HepG2 (cell line): ENCODE measurements at regions not wholly inside any gene's neighbourhood (a gene's known extent, or its start where the extent isn't known, plus 50 kb on each side); places are given as distances from the start of the nearest gene placed in this dataset.
A peak's percentile ranks its signal among the peaks of the same experiment; 100 is the strongest.

Source experiments
- ATAC-seq: fragments of 200-7000 bp; cut with Tn5 transposase; 3 replicates; pipeline ENCODE4 v1.9.1; 2020; ENCODE audit warnings: mild to moderate bottlenecking, moderate library complexity
- BruUV-seq: library from RNA; stranded (reverse); fragments of 400-500 nt; replicated peaks from 2 replicates; lab custom pipeline; 2021; lab: Mats Ljungman, UMichigan
- CTCF ChIA-PET: fragments of 300-600 bp; formaldehyde crosslinking; extraction: SDS; loops from one replicate; lab custom pipeline; 2021; ENCODE audit warnings: low total read pairs, inconsistent platforms, low intra/inter-chr PET ratio; lab: Yijun Ruan, JAX
- POLR2A ChIA-PET: fragments of 350-600 bp; sonication (Branson Sonifier 250); formaldehyde crosslinking; loops from one replicate; lab custom pipeline; 2020; ENCODE audit warnings: antibody characterized with exemption, inconsistent platforms; lab: Yijun Ruan, JAX
- DNase-seq: peaks from one replicate; pipeline ENCODE4 v3.0.0-alpha.2; 2015; ENCODE audit warnings: low spot score
- FAIRE-seq: peaks from 3 replicates; lab custom pipeline; 2011; peaks lifted over from hg19 to GRCh38; lab: Jason Lieb, UNC
- H2AFZ ChIP-seq: one replicate; pipeline ENCODE4 v1.6.1; 2011; ENCODE audit warnings: low read length, inconsistent platforms
- H3K27ac ChIP-seq: fragments of 300-600 bp; 3 replicates; pipeline ENCODE4 v1.8.0; 2011; ENCODE audit warnings: mixed run types, mild to moderate bottlenecking, mixed read lengths, low read length, inconsistent platforms; ENCODE audit not compliant: insufficient read depth; ENCODE audit errors: extremely low read length
- H3K27me3 ChIP-seq, 2 experiments: fragments of 200-600 bp in 1 of 2; 2 replicates in 1 of 2; 3 replicates in 1 of 2; pipeline versions ENCODE4 v1.6.0 to v1.8.0; 2011; ENCODE audit warnings: low read length in 2 of 2, mild to moderate bottlenecking in 2 of 2, moderate library complexity in 2 of 2, inconsistent platforms in 1 of 2; ENCODE audit not compliant: insufficient read depth in 2 of 2, control insufficient read depth in 1 of 2
- H3K36me3 ChIP-seq, 2 experiments: fragments of 200-600 bp in 1 of 2; replicated peaks in 1 of 2; 2 replicates in 1 of 2; 3 replicates in 1 of 2; pipeline versions ENCODE4 v1.5.1 to v1.8.0; 2011; ENCODE audit warnings: low read length in 2 of 2, inconsistent platforms in 1 of 2; ENCODE audit not compliant: insufficient read depth in 2 of 2, control insufficient read depth in 1 of 2
- H3K4me1 ChIP-seq: 2 replicates; pipeline ENCODE4 v1.5.1; 2012; ENCODE audit warnings: low read length, inconsistent platforms; ENCODE audit not compliant: insufficient read depth
- H3K4me2 ChIP-seq: 2 replicates; pipeline ENCODE4 v1.6.0; 2011; ENCODE audit warnings: low read depth, low read length, inconsistent platforms
- H3K4me3 ChIP-seq, 3 experiments: fragments of 200-600 bp in 1 of 3; sonication (generic), shearing (Covaris generic) in 1 of 3; replicated peaks in 1 of 3; 2 replicates each; pipeline ENCODE4 v1.5.1; 2011 to 2016; ENCODE audit warnings: low read length in 3 of 3, inconsistent platforms in 2 of 3, low read depth in 2 of 3, mild to moderate bottlenecking in 2 of 3, control low read depth in 1 of 3, mixed read lengths in 1 of 3; ENCODE audit not compliant: insufficient read depth in 1 of 3
- H3K79me2 ChIP-seq: one replicate; pipeline ENCODE4 v1.6.1; 2011; ENCODE audit warnings: low read length, inconsistent platforms; ENCODE audit not compliant: insufficient read depth
- H3K9ac ChIP-seq: 2 replicates; pipeline ENCODE4 v1.6.0; 2011; ENCODE audit warnings: mild to moderate bottlenecking, low read depth, low read length, inconsistent platforms; ENCODE audit not compliant: insufficient read depth
- H3K9me3 ChIP-seq: 2 replicates; pipeline ENCODE4 v1.5.1; 2012; ENCODE audit warnings: mild to moderate bottlenecking, low read length
- H4K20me1 ChIP-seq: 2 replicates; pipeline ENCODE4 v1.6.0; 2011; ENCODE audit warnings: inconsistent platforms, mild to moderate bottlenecking, low read length, moderate library complexity; ENCODE audit not compliant: insufficient read depth
- CEBPZ ChIP-seq: IDR thresholded peaks from 2 replicates; pipeline ENCODE4 v1.6.1; 2012; ENCODE audit warnings: low read length, improper control_type of control experiment
- HNF4A ChIP-seq: sonication (generic); formaldehyde crosslinking; IDR thresholded peaks from 2 replicates; pipeline ENCODE4 v1.4.0; 2020; ENCODE audit warnings: missing genetic modification reagents
- TAF1 ChIP-seq: sonication (generic); formaldehyde crosslinking; IDR thresholded peaks from 2 replicates; pipeline ENCODE4 v1.4.0; 2020; ENCODE audit warnings: missing genetic modification reagents
- WGBS: methylation state at CpG from one replicate; pipeline ENCODE4 v1.1.6; 2017; ENCODE audit warnings: low lambda C conversion rate; 5-methylcytosine and 5-hydroxymethylcytosine counted together
- in situ Hi-C: cut with HindIII; loops from 2 replicates; pipeline ENCODE4 v1.10.0; 2017; ENCODE audit warnings: low pct_unique_long_range_greater_than_20kb; ENCODE audit not compliant: extremely low pct_ligation_motif_present
- intact Hi-C: fragments of 100-400 bp; cut with micrococcal nuclease; formaldehyde crosslinking; loops from one replicate; pipeline ENCODE4 v1.10.0; 2022; ENCODE audit not compliant: unreplicated experiment

- no peak for TF ChIP-seq CEBPZ
These were observed 141.9 kb downstream of the BTG1 start (continued) for GRCh38 chr12:92003701-92004100.

GRCh38 chr12:92002673-92003382 is 142.8 kb downstream of the BTG1 start:
- BruUV-seq, result no TSS peak
- Histone ChIP-seq H3K27ac (no peak overlapping the region), H4K20me1 (no peaks in the 10 kb centered on the region), H3K9ac (no peak overlapping the region), H3K79me2 (no peaks in the 10 kb centered on the region), H3K4me2 (no peak overlapping the region), H3K36me3 (no peaks in the 10 kb centered on the region), H3K9me3 (no peaks in the 10 kb centered on the region), H3K4me3 (no peak overlapping the region), H3K4me1 (peaks cover 14% of the 10 kb centered on the region), H2AFZ (no peak overlapping the region), H3K27me3 (no peaks in the 10 kb centered on the region)
- DNase-seq (peak; percentile 4), ATAC-seq (peak; percentile 80), FAIRE-seq (no peak)
- in situ Hi-C loops, result no loop called here
- intact Hi-C loops, result no loop called here
- POLR2A ChIA-PET, result no interaction called here
- TF ChIP-seq TAF1 (CRISPR knock-in tag), result no peak
- TF ChIP-seq HNF4A (CRISPR knock-in tag), result 0 out of 2 replicates have a peak, but pooled peaks have one; percentile 15
- CTCF ChIA-PET, result no interaction called here
- WGBS, result 18% methylated on average over 5 of the region's 5 CpGs
